LNCaP clone FGC (cell line): ENCODE measurements at regions not wholly inside any gene's neighbourhood (a gene's known extent, or its start where the extent isn't known, plus 50 kb on each side); places are given as distances from the start of the nearest gene placed in this dataset.

ENCODE experiments used
- DNase-seq: peaks from one replicate; pipeline ENCODE4 v3.0.0-alpha.2; 2011; ENCODE audit warnings: low read depth
- H3K4me3 ChIP-seq: 2 replicates; pipeline ENCODE4 v1.5.1; 2011; ENCODE audit warnings: mild to moderate bottlenecking, low read depth, low read length, control low read depth
- CTCF ChIP-seq: IDR thresholded peaks from 2 replicates; pipeline ENCODE4 v1.5.1; 2012; ENCODE audit warnings: mild to moderate bottlenecking; ENCODE audit not compliant: control insufficient read depth, insufficient read depth; ENCODE audit errors: extremely low read depth

GRCh38 chr11:87740968-87741367, 434.3 kb downstream of the RAB38 start:
- no peak for DNase-seq
- TF ChIP-seq CTCF, result no peak
- H3K4me3 ChIP-seq, result no peak overlapping the region

- DNase-seq, result no peak
- no peak for TF ChIP-seq CTCF
- no peak overlapping the region for H3K4me3 ChIP-seq
Observed at GRCh38 chr11:87740451-87740850, 434.8 kb downstream of the RAB38 start.

GRCh38 chr11:87739766-87740165, 435.5 kb downstream of the RAB38 start:
- DNase-seq, result no peak
- H3K4me3 ChIP-seq, result no peak overlapping the region
- TF ChIP-seq CTCF, result no peak

- no peak overlapping the region for H3K4me3 ChIP-seq
- DNase-seq, result no peak
- no peak for TF ChIP-seq CTCF
Observed at GRCh38 chr11:87739261-87739660, 436.0 kb downstream of the RAB38 start.

- no peak for DNase-seq
- no peak for TF ChIP-seq CTCF
- no peak overlapping the region for H3K4me3 ChIP-seq
Observed at GRCh38 chr11:87736928-87737327, 438.3 kb downstream of the RAB38 start.

- TF ChIP-seq CTCF, result no peak
- DNase-seq, result no peak
- H3K4me3 ChIP-seq, result no peak overlapping the region
Observed at GRCh38 chr11:87726506-87726905, 448.7 kb downstream of the RAB38 start.

- no peak overlapping the region for H3K4me3 ChIP-seq
- DNase-seq, result no peak
- no peak for TF ChIP-seq CTCF
Observed at GRCh38 chr11:87724358-87724757, 450.9 kb downstream of the RAB38 start.
